Small intestine (tissue), 7 donors: ENCODE measurements at regions not wholly inside any gene's neighbourhood (a gene's known extent, or its start where the extent isn't known, plus 50 kb on each side); places are given as distances from the start of the nearest gene placed in this dataset.
"Not testable (repeated sequence)": the region's sequence is repeated elsewhere in the genome, so short reads cannot be mapped to it uniquely, and the experiment has no call there.

Source experiments
- DNase-seq, 2 donors: peaks; one replicate each; pipeline versions ENCODE4 v3.0.0 to v3.0.0-alpha.2; 2013
- FAIRE-seq: peaks from 2 replicates; lab custom pipeline; 2012; peaks lifted over from hg19 to GRCh38; lab: Jason Lieb, UNC
- H3K27ac ChIP-seq, 3 donors: one replicate each; pipeline ENCODE4 v1.5.1; 2013; ENCODE audit warnings: low read length in 2 of 3, mild to moderate bottlenecking in 2 of 3, control low read depth in 1 of 3, inconsistent platforms in 1 of 3, low read depth in 1 of 3, moderate library complexity in 1 of 3
- H3K27me3 ChIP-seq, 3 donors: one replicate each; pipeline ENCODE4 v1.6.1; 2013; ENCODE audit warnings: low read length in 3 of 3, inconsistent platforms in 1 of 3; ENCODE audit not compliant: control insufficient read depth in 3 of 3, insufficient read depth in 3 of 3
- H3K36me3 ChIP-seq, 3 donors: one replicate each; pipeline ENCODE4 v1.6.1; 2013; ENCODE audit warnings: low read length in 3 of 3, inconsistent platforms in 1 of 3, low read depth in 1 of 3, mild to moderate bottlenecking in 1 of 3, moderate library complexity in 1 of 3; ENCODE audit not compliant: control insufficient read depth in 3 of 3, insufficient read depth in 2 of 3
- H3K4me1 ChIP-seq, 3 donors: one replicate each; pipeline ENCODE4 v1.6.1; 2013; ENCODE audit warnings: low read length in 2 of 3, inconsistent platforms in 1 of 3, low read depth in 1 of 3, mild to moderate bottlenecking in 1 of 3, moderate library complexity in 1 of 3; ENCODE audit not compliant: control insufficient read depth in 3 of 3, insufficient read depth in 2 of 3
- H3K4me3 ChIP-seq, 3 donors: one replicate each; pipeline ENCODE4 v1.5.1; 2013; ENCODE audit warnings: low read length in 3 of 3, control low read depth in 1 of 3, inconsistent platforms in 1 of 3, low read depth in 1 of 3, mild to moderate bottlenecking in 1 of 3, moderate library complexity in 1 of 3
- H3K9me3 ChIP-seq, 2 donors: one replicate each; pipeline ENCODE4 v1.6.1; 2013; ENCODE audit warnings: low read depth in 1 of 2, low read length in 1 of 2; ENCODE audit not compliant: control insufficient read depth in 2 of 2, insufficient read depth in 1 of 2
- WGBS, 3 donors: extraction: QIAGEN DNeasy Blood & Tissue Kit; methylation state at CpG; one replicate each; pipeline ENCODE4 v1.1.7; 2013; 5-methylcytosine and 5-hydroxymethylcytosine counted together
- donor health status: healthy with polysubstance abuse.
- donor health status: control.
- donor health status: control.
- donor health status: Bipolar disorder and iron deficiency.
- donor health status: healthy.

- no peak for DNase-seq
- 61 to 78% (median 78%) methylated on average over 4 of the region's 4 CpGs for whole genome bisulfite sequencing, 3 donors
- H3K27me3 ChIP-seq: no peaks in the 10 kb centered on the region
- no peaks in the 10 kb centered on the region for H3K9me3 ChIP-seq
- no peaks in the 10 kb centered on the region for H3K4me1 ChIP-seq
- no peaks in the 10 kb centered on the region for H3K36me3 ChIP-seq
- no peak overlapping the region for H3K27ac ChIP-seq
- FAIRE-seq: no peak
- H3K4me3 ChIP-seq: no peak overlapping the region
Measured at GRCh38 chrX:93468075-93468474, 205.3 kb downstream of the NAP1L3 start.

GRCh38 chrX:93466383-93466782, 207.0 kb downstream of the NAP1L3 start:
- H3K36me3 ChIP-seq: no peaks in the 10 kb centered on the region
- H3K9me3 ChIP-seq: peaks cover 2 to 3% of the 10 kb centered on the region in 2 donors
- no peak for FAIRE-seq
- DNase-seq: no peak
- no peaks in the 10 kb centered on the region for H3K4me1 ChIP-seq
- 56 to 74% (median 58%) methylated on average over 1 of the region's 1 CpG for WGBS, 3 donors
- H3K27me3 ChIP-seq: no peaks in the 10 kb centered on the region
- no peak overlapping the region for H3K4me3 ChIP-seq
- H3K27ac ChIP-seq: no peak overlapping the region

DNA sequence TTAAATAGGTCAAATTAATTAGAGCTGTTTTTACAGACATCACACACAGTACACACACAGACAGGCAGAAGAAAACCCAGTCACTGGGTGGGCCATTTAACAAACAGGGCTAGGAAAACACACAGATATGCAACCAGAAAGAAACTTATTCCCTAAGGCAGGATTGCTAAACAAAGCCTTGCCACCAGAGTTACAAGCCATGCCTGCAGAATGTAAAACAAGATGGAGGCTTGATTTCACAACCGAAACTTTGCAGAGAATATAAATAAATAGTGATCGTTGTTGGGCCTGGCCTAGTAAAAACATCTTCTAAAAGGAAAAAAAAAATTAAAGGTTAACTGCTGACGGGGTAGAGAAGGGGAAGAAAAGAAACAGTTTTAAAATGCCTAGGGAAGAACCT, 212.3 kb downstream of the NAP1L3 start:
- no peaks in the 10 kb centered on the region for H3K4me1 ChIP-seq
- 52 to 91% (median 75%) methylated on average over 3 of the region's 3 CpGs for WGBS, 3 donors
- H3K27me3 ChIP-seq: no peaks in the 10 kb centered on the region
- no peak overlapping the region for H3K27ac ChIP-seq
- H3K4me3 ChIP-seq: no peak overlapping the region
- DNase-seq (no peak), FAIRE-seq (no peak)
- H3K9me3 ChIP-seq: peaks cover 3% of the 10 kb centered on the region in 2 donors
- no peaks in the 10 kb centered on the region for H3K36me3 ChIP-seq

- Histone ChIP-seq H3K27ac (no peak overlapping the region), H3K4me3 (no peak overlapping the region), H3K9me3 (no peaks in the 10 kb centered on the region), H3K36me3 (no peaks in the 10 kb centered on the region), H3K27me3 (no peaks in the 10 kb centered on the region), H3K4me1 (no peaks in the 10 kb centered on the region)
- DNase-seq: no peak
- WGBS, 3 donors: 48 to 74% (median 53%) methylated on average over 1 of the region's 1 CpG
- FAIRE-seq: no peak
Measured at GRCh38 chrX:93454509-93454908, 218.9 kb downstream of the NAP1L3 start.

DNA sequence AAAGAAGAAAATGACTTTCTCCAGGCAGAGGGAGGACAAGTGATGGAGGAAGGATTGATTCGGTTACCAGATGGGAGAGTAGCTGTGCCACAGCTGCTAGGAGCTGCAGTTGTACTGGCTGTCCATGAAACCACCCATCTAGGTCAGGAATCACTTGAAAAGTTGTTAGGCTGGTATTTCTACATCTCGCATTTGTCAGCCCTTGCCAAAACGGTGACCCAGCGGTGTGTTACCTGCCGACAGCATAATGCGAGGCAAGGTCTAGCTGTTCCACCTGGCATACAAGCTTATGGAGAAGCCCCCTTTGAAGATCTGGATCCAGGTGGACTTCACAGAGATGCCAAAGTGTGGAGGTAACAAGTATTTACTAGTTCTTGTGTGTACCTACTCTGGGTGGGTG, 238.7 kb downstream of the NAP1L3 start:
- not testable (repeated sequence) for H3K4me1 ChIP-seq, H3K9me3 ChIP-seq, H3K27ac ChIP-seq, DNase-seq, H3K27me3 ChIP-seq, H3K4me3 ChIP-seq, H3K36me3 ChIP-seq, FAIRE-seq
- WGBS, 3 donors: 79 to 92% (median 85%) methylated on average over 6 of the region's 6 CpGs

DNA sequence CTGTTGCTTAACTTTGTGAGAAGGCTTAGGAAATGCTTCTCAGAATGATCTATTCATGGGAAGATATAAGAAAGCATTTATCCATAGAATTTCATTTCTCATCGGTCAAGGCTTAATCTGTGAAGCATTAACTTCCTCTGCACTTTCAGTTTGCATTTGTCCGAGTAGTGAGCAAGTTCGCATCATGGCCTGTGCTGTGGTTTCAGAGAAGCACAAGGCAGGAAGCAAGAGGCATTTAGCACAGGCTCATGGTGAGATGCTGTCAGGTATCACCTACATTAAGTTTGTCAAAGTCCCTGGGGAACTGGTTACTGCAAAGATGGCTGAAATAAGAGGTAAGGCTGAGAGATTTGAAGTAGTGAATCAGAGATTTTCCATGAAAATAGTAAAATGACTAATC, 244.9 kb downstream of the NAP1L3 start:
- FAIRE-seq: no peak

DNA sequence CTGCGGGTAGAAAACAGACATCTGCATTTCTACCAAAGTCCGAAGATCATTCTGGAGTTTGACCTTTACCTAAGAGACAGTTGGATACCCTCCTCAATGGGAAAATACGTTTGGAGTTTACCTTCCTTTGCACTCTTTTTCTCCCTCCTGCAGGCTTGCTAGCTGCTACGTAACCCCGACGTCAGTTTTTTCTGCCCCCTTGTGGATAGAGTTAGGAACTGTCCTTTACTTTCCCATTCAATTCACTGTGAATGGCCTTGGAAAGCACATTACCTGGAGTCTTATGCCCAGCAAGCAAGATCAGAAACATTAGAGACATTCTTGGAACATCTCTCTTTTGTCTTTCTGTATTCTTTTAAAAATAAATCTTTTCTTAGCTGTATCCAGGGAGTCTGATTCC, 250.7 kb downstream of the NAP1L3 start:
- Histone ChIP-seq H3K27me3 (no peaks in the 10 kb centered on the region), H3K4me3 (no peak overlapping the region), H3K36me3 (no peaks in the 10 kb centered on the region), H3K4me1 (no peaks in the 10 kb centered on the region), H3K27ac (no peak overlapping the region), H3K9me3 (no peaks in the 10 kb centered on the region)
- peak in 1 of 2 donors; percentile 1 for DNase-seq
- no peak for FAIRE-seq
- WGBS, 3 donors: 5 to 14% (median 9%) methylated on average over 5 to 6 of the region's 6 CpGs

More for the DNA sequence above, 244.9 kb downstream of the NAP1L3 start:
- 80 to 85% (median 81%) methylated on average over 3 of the region's 3 CpGs for WGBS, 3 donors
- H3K27ac ChIP-seq: no peak overlapping the region
- DNase-seq: no peak
- no peaks in the 10 kb centered on the region for H3K9me3 ChIP-seq
- H3K27me3 ChIP-seq: no peaks in the 10 kb centered on the region
- no peak overlapping the region for H3K4me3 ChIP-seq
- no peaks in the 10 kb centered on the region for H3K4me1 ChIP-seq
- H3K36me3 ChIP-seq: no peaks in the 10 kb centered on the region

GRCh38 chrX:93420525-93421082, 252.8 kb downstream of the NAP1L3 start:
- FAIRE-seq: no peak

GRCh38 chrX:93420090-93420489, 253.3 kb downstream of the NAP1L3 start:
- no peak overlapping the region for H3K27ac ChIP-seq
- no peaks in the 10 kb centered on the region for H3K36me3 ChIP-seq
- DNase-seq (no peak), FAIRE-seq (no peak)
- no peaks in the 10 kb centered on the region for H3K4me1 ChIP-seq
- no peak overlapping the region for H3K4me3 ChIP-seq
- H3K27me3 ChIP-seq: no peaks in the 10 kb centered on the region
- H3K9me3 ChIP-seq: no peaks in the 10 kb centered on the region
- WGBS, 3 donors: 25 to 35% (median 29%) methylated on average over 2 of the region's 2 CpGs

More at GRCh38 chrX:93420525-93421082, 252.8 kb downstream of the NAP1L3 start:
- no peak for DNase-seq
- WGBS, 3 donors: 56 to 63% (median 56%) methylated on average over 7 of the region's 7 CpGs
- no peaks in the 10 kb centered on the region for H3K4me1 ChIP-seq
- no peak overlapping the region for H3K4me3 ChIP-seq
- H3K9me3 ChIP-seq: no peaks in the 10 kb centered on the region
- H3K36me3 ChIP-seq: no peaks in the 10 kb centered on the region
- no peak overlapping the region for H3K27ac ChIP-seq
- no peaks in the 10 kb centered on the region for H3K27me3 ChIP-seq
